ENCODE measurements at regions not wholly inside any gene's neighbourhood (a gene's known extent, or its start where the extent isn't known, plus 50 kb on each side); places are given as distances from the start of the nearest gene placed in this dataset.

DNA sequence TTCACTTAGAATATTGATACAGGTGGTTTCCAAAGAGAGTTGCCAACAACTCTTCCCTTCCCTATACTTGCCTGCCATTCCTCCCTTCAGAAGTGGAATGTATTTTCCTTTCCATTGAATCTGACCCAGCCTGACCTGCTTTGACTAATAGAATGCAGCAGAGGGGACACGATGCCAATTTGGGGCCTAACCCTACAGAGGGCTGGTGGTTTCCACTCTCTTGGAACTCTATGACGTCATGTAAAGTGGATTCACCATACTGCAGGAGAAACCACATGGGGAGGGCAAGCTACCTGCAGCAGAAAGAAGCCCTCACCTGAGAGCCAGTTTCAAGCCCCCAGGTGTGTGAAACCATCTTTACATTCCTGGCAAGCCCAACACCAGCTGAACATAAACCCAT lies 98.9 kb upstream of the TRIB2 start:
- ChIA-PET CTCF (interaction anchor here (0.6 kb wide), 1 partner anchor 945 kb away, joined by 3 read pairs; no protein-coding TSS in a partner anchor), POLR2A (no interaction called here)
- H3K27ac ChIP-seq (ENCODE audit: low read length): no peak overlapping the region
- no peaks in the 10 kb centered on the region for H3K9me3 ChIP-seq (ENCODE audit: control insufficient read depth, insufficient read depth, low read depth, low read length)
- no peaks in the 10 kb centered on the region for H3K27me3 ChIP-seq (ENCODE audit: control insufficient read depth, insufficient read depth, low read length)
- H3K4me1 ChIP-seq (ENCODE audit: control insufficient read depth, insufficient read depth, low read length): no peaks in the 10 kb centered on the region; the same call in 1 of the 2 replicates
- ATAC-seq (no peak), DNase-seq (ENCODE audit: low read depth, low spot score) (no peak)
- intact Hi-C loops (cut with micrococcal nuclease; ENCODE audit: unreplicated experiment): no loop called here
- no TSS peak for BruUV-seq (replicated peaks)
- TF ChIP-seq CTCF (IDR thresholded peaks at IDR 0.05) (no peak), SIN3A (IDR thresholded peaks at IDR 0.05; ENCODE audit: borderline replicate concordance, insufficient read depth, low read depth, low read length) (no peak), POLR2AphosphoS5 (IDR thresholded peaks at IDR 0.05; ENCODE audit: low read depth, low read length) (no peak), TCF7L2 (IDR thresholded peaks at IDR 0.05; ENCODE audit: low read depth, low read length) (no peak)
- TF ChIP-seq, protein P1, sequence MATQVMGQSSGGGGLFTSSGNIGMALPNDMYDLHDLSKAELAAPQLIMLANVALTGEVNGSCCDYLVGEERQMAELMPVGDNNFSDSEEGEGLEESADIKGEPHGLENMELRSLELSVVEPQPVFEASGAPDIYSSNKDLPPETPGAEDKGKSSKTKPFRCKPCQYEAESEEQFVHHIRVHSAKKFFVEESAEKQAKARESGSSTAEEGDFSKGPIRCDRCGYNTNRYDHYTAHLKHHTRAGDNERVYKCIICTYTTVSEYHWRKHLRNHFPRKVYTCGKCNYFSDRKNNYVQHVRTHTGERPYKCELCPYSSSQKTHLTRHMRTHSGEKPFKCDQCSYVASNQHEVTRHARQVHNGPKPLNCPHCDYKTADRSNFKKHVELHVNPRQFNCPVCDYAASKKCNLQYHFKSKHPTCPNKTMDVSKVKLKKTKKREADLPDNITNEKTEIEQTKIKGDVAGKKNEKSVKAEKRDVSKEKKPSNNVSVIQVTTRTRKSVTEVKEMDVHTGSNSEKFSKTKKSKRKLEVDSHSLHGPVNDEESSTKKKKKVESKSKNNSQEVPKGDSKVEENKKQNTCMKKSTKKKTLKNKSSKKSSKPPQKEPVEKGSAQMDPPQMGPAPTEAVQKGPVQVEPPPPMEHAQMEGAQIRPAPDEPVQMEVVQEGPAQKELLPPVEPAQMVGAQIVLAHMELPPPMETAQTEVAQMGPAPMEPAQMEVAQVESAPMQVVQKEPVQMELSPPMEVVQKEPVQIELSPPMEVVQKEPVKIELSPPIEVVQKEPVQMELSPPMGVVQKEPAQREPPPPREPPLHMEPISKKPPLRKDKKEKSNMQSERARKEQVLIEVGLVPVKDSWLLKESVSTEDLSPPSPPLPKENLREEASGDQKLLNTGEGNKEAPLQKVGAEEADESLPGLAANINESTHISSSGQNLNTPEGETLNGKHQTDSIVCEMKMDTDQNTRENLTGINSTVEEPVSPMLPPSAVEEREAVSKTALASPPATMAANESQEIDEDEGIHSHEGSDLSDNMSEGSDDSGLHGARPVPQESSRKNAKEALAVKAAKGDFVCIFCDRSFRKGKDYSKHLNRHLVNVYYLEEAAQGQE (IDR thresholded peaks at IDR 0.05; ENCODE audit: insufficient read depth in 1 of 2, low read depth in 2 of 2, low read length in 1 of 2): no peak
- H3K36me3 ChIP-seq (ENCODE audit: control insufficient read depth, insufficient read depth, low read length): no peaks in the 10 kb centered on the region
- in situ Hi-C loops (cut with HindIII; ENCODE audit: low pct_unique_long_range_greater_than_20kb, low sequenced_read_pairs): no loop called here
- H3K4me3 ChIP-seq (ENCODE audit: low read depth in 2 of 2, low read length in 2 of 2): no peak overlapping the region

- Histone ChIP-seq H3K4me3 (ENCODE audit: low read depth in 2 of 2, low read length in 2 of 2) (no peak overlapping the region), H3K36me3 (ENCODE audit: control insufficient read depth, insufficient read depth, low read length) (no peaks in the 10 kb centered on the region), H3K27me3 (ENCODE audit: control insufficient read depth, insufficient read depth, low read length) (no peaks in the 10 kb centered on the region), H3K4me1 (ENCODE audit: control insufficient read depth, insufficient read depth, low read length) (no peaks in the 10 kb centered on the region), H3K27ac (ENCODE audit: low read length) (no peak overlapping the region), H3K9me3 (ENCODE audit: control insufficient read depth, insufficient read depth, low read depth, low read length) (no peaks in the 10 kb centered on the region)
- no TSS peak for BruUV-seq (replicated peaks)
- in situ Hi-C loops (cut with HindIII; ENCODE audit: low pct_unique_long_range_greater_than_20kb, low sequenced_read_pairs): no loop called here
- TF ChIP-seq CTCF (IDR thresholded peaks at IDR 0.05) (no peak), TCF7L2 (IDR thresholded peaks at IDR 0.05; ENCODE audit: low read depth, low read length) (no peak), POLR2AphosphoS5 (IDR thresholded peaks at IDR 0.05; ENCODE audit: low read depth, low read length) (no peak), SIN3A (IDR thresholded peaks at IDR 0.05; ENCODE audit: borderline replicate concordance, insufficient read depth, low read depth, low read length) (no peak)
- TF ChIP-seq, protein P1 (IDR thresholded peaks at IDR 0.05; ENCODE audit: insufficient read depth in 1 of 2, low read depth in 2 of 2, low read length in 1 of 2): no peak
- ChIA-PET CTCF (interaction anchor here (0.6 kb wide), 1 partner anchor 946 kb away, joined by 3 read pairs; no protein-coding TSS in a partner anchor), POLR2A (no interaction called here)
- DNase-seq (ENCODE audit: low read depth, low spot score) (no peak), ATAC-seq (no peak)
- intact Hi-C loops (cut with micrococcal nuclease; ENCODE audit: unreplicated experiment): no loop called here
Measured at GRCh38 chr2:12618576-12618975, 98.2 kb upstream of the TRIB2 start.

Data from Panc1 (cell line).